IMR-90 (cell line): ENCODE measurements at regions not wholly inside any gene's neighbourhood (a gene's known extent, or its start where the extent isn't known, plus 50 kb on each side); places are given as distances from the start of the nearest gene placed in this dataset.

ENCODE experiments used
- ATAC-seq: fragments of 200-7000 bp; cut with Tn5 transposase; 2 replicates; pipeline ENCODE4 v1.9.1; 2020; ENCODE audit warnings: low read depth, mild to moderate bottlenecking, moderate library complexity
- BruUV-seq: library from RNA; stranded (reverse); fragments of 400-500 nt; replicated peaks from 2 replicates; lab custom pipeline; 2021; lab: Mats Ljungman, UMichigan
- CTCF ChIA-PET: fragments of 300-600 bp; formaldehyde crosslinking; extraction: SDS; loops from one replicate; lab custom pipeline; 2021; ENCODE audit warnings: antibody characterized with exemption; lab: Yijun Ruan, JAX
- POLR2A ChIA-PET: fragments of 300-600 bp; sonication (Branson Sonifier 250); formaldehyde crosslinking; loops from one replicate; lab custom pipeline; 2022; ENCODE audit warnings: antibody characterized with exemption; ENCODE audit not compliant: unreplicated experiment; lab: Charles Lee
- DNase-seq: peaks from one replicate; pipeline ENCODE4 v3.0.0; 2013
- H2AFZ ChIP-seq: replicated peaks from 2 replicates; pipeline ENCODE3; 2013; ENCODE audit warnings: low read length, mild to moderate bottlenecking; ENCODE audit not compliant: poor library complexity
- H2AK5ac ChIP-seq: 2 replicates; pipeline ENCODE4 v1.6.1; 2013; ENCODE audit warnings: low read depth, low read length, inconsistent platforms
- H2AK9ac ChIP-seq: replicated peaks from 2 replicates; pipeline ENCODE3; 2013; ENCODE audit warnings: mild to moderate bottlenecking, low read depth, low read length, moderate library complexity; ENCODE audit not compliant: poor library complexity
- H2BK120ac ChIP-seq: 2 replicates; pipeline ENCODE4 v1.6.1; 2013; ENCODE audit warnings: low read depth, low read length, inconsistent platforms
- H2BK15ac ChIP-seq: 3 replicates; pipeline ENCODE4 v1.6.1; 2013; ENCODE audit warnings: low read depth, low read length, inconsistent platforms
- H2BK20ac ChIP-seq: 2 replicates; pipeline ENCODE4 v1.6.1; 2013; ENCODE audit warnings: low read depth, mild to moderate bottlenecking, inconsistent platforms, low read length, moderate library complexity
- H2BK5ac ChIP-seq: 2 replicates; pipeline ENCODE4 v1.6.1; 2013; ENCODE audit warnings: mild to moderate bottlenecking, low read depth, low read length, inconsistent platforms; ENCODE audit not compliant: poor library complexity, severe bottlenecking
- H3K14ac ChIP-seq: replicated peaks from 2 replicates; pipeline ENCODE4 v1.6.1; 2013; ENCODE audit warnings: low read depth, low read length, inconsistent platforms
- H3K18ac ChIP-seq: 2 replicates; pipeline ENCODE4 v1.6.1; 2013; ENCODE audit warnings: low read depth, low read length, control low read depth
- H3K23ac ChIP-seq: 2 replicates; pipeline ENCODE4 v1.6.1; 2013; ENCODE audit warnings: low read depth, low read length, inconsistent platforms
- H3K27ac ChIP-seq: 2 replicates; pipeline ENCODE4 v1.5.1; 2013; ENCODE audit warnings: mild to moderate bottlenecking, control low read depth, low read length; ENCODE audit not compliant: insufficient read depth
- H3K27me3 ChIP-seq: 2 replicates; pipeline ENCODE4 v1.6.1; 2013; ENCODE audit warnings: low read length; ENCODE audit not compliant: control insufficient read depth, insufficient read depth
- H3K36me3 ChIP-seq: 2 replicates; pipeline ENCODE4 v1.6.1; 2013; ENCODE audit warnings: low read length, mixed read lengths; ENCODE audit not compliant: control insufficient read depth, insufficient read depth
- H3K4ac ChIP-seq: 2 replicates; pipeline ENCODE4 v1.6.1; 2013; ENCODE audit warnings: low read depth, low read length, inconsistent platforms
- H3K4me1 ChIP-seq: 2 replicates; pipeline ENCODE4 v1.6.1; 2013; ENCODE audit warnings: low read length, mixed read lengths; ENCODE audit not compliant: control insufficient read depth, insufficient read depth
- H3K4me2 ChIP-seq: 2 replicates; pipeline ENCODE4 v1.6.1; 2013; ENCODE audit warnings: low read depth, mild to moderate bottlenecking, control low read depth, low read length, moderate library complexity
- H3K4me3 ChIP-seq: 2 replicates; pipeline ENCODE4 v1.5.1; 2013; ENCODE audit warnings: low read depth, mild to moderate bottlenecking, control low read depth, low read length, moderate library complexity; ENCODE audit not compliant: insufficient read depth
- H3K56ac ChIP-seq: 2 replicates; pipeline ENCODE4 v1.6.1; 2013; ENCODE audit warnings: low read length, inconsistent platforms; ENCODE audit not compliant: insufficient read depth; ENCODE audit errors: extremely low read depth
- H3K79me1 ChIP-seq, 2 experiments: 2 replicates each; pipeline ENCODE4 v1.6.1; 2013; ENCODE audit warnings: low read length in 2 of 2, inconsistent platforms in 1 of 2, low read depth in 1 of 2
- H3K9ac ChIP-seq: 2 replicates; pipeline ENCODE4 v1.6.1; 2013; ENCODE audit warnings: low read depth, low read length, control low read depth
- H3K9me1 ChIP-seq: 2 replicates; pipeline ENCODE4 v1.6.1; 2013; ENCODE audit warnings: low read length, inconsistent platforms; ENCODE audit not compliant: insufficient read depth
- H3K9me3 ChIP-seq: 2 replicates; pipeline ENCODE4 v1.6.1; 2013; ENCODE audit warnings: low read length; ENCODE audit not compliant: control insufficient read depth, insufficient read depth
- H4K20me1 ChIP-seq: 2 replicates; pipeline ENCODE4 v1.6.1; 2013; ENCODE audit warnings: low read length, inconsistent platforms; ENCODE audit not compliant: insufficient read depth
- H4K5ac ChIP-seq: 2 replicates; pipeline ENCODE4 v1.6.1; 2013; ENCODE audit warnings: mild to moderate bottlenecking, low read depth, low read length, control low read depth
- H4K8ac ChIP-seq, 2 experiments: 2 replicates each; pipeline ENCODE4 v1.6.1; 2013; ENCODE audit warnings: low read depth in 2 of 2, low read length in 2 of 2, control low read depth in 1 of 2, inconsistent platforms in 1 of 2
- H4K91ac ChIP-seq: 2 replicates; pipeline ENCODE4 v1.6.1; 2013; ENCODE audit warnings: low read depth, low read length, inconsistent platforms; ENCODE audit not compliant: insufficient read depth
- BHLHE40 ChIP-seq: fragments of 150-350 bp; IDR thresholded peaks from 2 replicates; pipeline ENCODE4 v1.6.1; 2016; ENCODE audit warnings: mild to moderate bottlenecking, low read depth, low read length
- CEBPB ChIP-seq: IDR thresholded peaks from 2 replicates; pipeline ENCODE4 v1.6.1; 2012; ENCODE audit warnings: low read depth, low read length, improper control_type of control experiment
- CHD1 ChIP-seq: IDR thresholded peaks from 2 replicates; pipeline ENCODE4 v1.6.1; 2012; ENCODE audit warnings: low read depth, low read length, improper control_type of control experiment
- CTCF ChIP-seq: conservative IDR thresholded peaks from 2 replicates; pipeline ENCODE4 v1.5.1; 2012; ENCODE audit warnings: mild to moderate bottlenecking, low read depth, low read length, improper control_type of control experiment
- ELK1 ChIP-seq: fragments of 150-350 bp; IDR thresholded peaks from 2 replicates; pipeline ENCODE4 v1.6.1; 2016; ENCODE audit warnings: low read depth, mild to moderate bottlenecking, low read length, moderate library complexity, borderline replicate concordance
- FOS ChIP-seq: fragments of 150-350 bp; IDR thresholded peaks from 2 replicates; pipeline ENCODE4 v1.6.1; 2016; ENCODE audit warnings: low read depth, low read length
- MAFK ChIP-seq: IDR thresholded peaks from 2 replicates; pipeline ENCODE4 v1.6.1; 2012; ENCODE audit warnings: low read depth, low read length, improper control_type of control experiment
- MAZ ChIP-seq: IDR thresholded peaks from 2 replicates; pipeline ENCODE4 v1.6.1; 2012; ENCODE audit warnings: low read depth, mild to moderate bottlenecking, low read length, improper control_type of control experiment, moderate library complexity, borderline replicate concordance
- MXI1 ChIP-seq: IDR thresholded peaks from 2 replicates; pipeline ENCODE4 v1.6.1; 2012; ENCODE audit warnings: low read depth, mild to moderate bottlenecking, low read length, moderate library complexity, borderline replicate concordance
- NFE2L2 ChIP-seq: fragments of 150-350 bp; IDR thresholded peaks from 2 replicates; pipeline ENCODE4 v1.6.1; 2016; ENCODE audit warnings: low read depth, mild to moderate bottlenecking, low read length
- POLR2A ChIP-seq: IDR thresholded peaks from 2 replicates; pipeline ENCODE4 v1.6.1; 2012; ENCODE audit warnings: mild to moderate bottlenecking, low read depth, low read length
- RAD21 ChIP-seq: IDR thresholded peaks from 2 replicates; pipeline ENCODE4 v1.6.1; 2012; ENCODE audit warnings: low read length, improper control_type of control experiment
- RCOR1 ChIP-seq: IDR thresholded peaks from 2 replicates; pipeline ENCODE4 v1.6.1; 2012; ENCODE audit warnings: mild to moderate bottlenecking, low read length, improper control_type of control experiment; ENCODE audit not compliant: insufficient replicate concordance
- RFX5 ChIP-seq: IDR thresholded peaks from 2 replicates; pipeline ENCODE4 v1.8.0; 2012; ENCODE audit warnings: low read depth, mild to moderate bottlenecking, low read length, moderate library complexity
- SMC3 ChIP-seq: fragments of 150-350 bp; IDR thresholded peaks from 2 replicates; pipeline ENCODE4 v1.6.1; 2016; ENCODE audit warnings: low read depth, mild to moderate bottlenecking, antibody characterized with exemption, low read length, moderate library complexity
- WGBS, 2 experiments: methylation state at CpG; one replicate each; pipeline versions ENCODE4 v1.1.5 to v1.1.7; 2013; ENCODE audit warnings: missing lambda C conversion rate in 2 of 2; ENCODE audit not compliant: insufficient read length in 1 of 2; ENCODE audit errors: extremely low coverage in 2 of 2; 5-methylcytosine and 5-hydroxymethylcytosine counted together
- dilution Hi-C: fragments of 300-500 bp; cut with HindIII; formaldehyde crosslinking; loops from one replicate; pipeline ENCODE4 v1.14.3; 2018; ENCODE audit warnings: low sequenced_read_pairs; ENCODE audit not compliant: unreplicated experiment
- in situ Hi-C: fragments of 300-500 bp; cut with MboI; formaldehyde crosslinking; loops from 3 replicates; pipeline ENCODE4 v1.14.3; 2019; ENCODE audit warnings: low sequenced_read_pairs, inconsistent platforms, mixed read lengths
- intact Hi-C: fragments of 100-400 bp; cut with micrococcal nuclease; formaldehyde crosslinking; loops from 2 replicates; pipeline ENCODE4 v1.10.0; 2022
- TF ChIP-seq, protein P1 (sequence below): fragments of 150-350 bp; IDR thresholded peaks from 2 replicates; pipeline ENCODE4 v1.6.1; 2017; ENCODE audit warnings: mild to moderate bottlenecking, antibody characterized with exemption, low read length, low read depth

DNA sequence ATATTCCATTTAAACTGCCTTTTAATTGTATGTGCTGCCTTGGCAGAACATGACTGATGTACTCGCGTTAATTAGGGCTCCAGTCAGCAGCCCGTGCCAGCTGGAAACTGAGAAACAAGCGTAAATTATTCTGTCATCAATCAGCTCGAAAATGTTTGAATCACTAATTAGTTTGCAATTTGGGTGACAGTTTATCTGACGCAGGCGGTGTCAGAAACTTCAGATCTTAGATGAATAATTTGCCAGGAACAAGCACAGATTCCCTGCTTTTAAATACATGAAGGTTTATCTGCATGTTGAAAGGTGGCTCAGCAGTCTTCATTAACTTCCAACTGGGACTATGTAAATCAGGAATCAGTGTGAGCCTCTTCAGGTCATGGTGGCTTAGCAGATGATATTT lies 176.0 kb upstream of the TLE4 start:
- Histone ChIP-seq H3K9ac (no peak overlapping the region), H3K4me3 (no peak overlapping the region), H3K9me1 (no peaks in the 10 kb centered on the region), H4K91ac (no peak overlapping the region), H4K8ac (no peak overlapping the region; a peak in 1 of 4 replicates), H2BK5ac (no peak overlapping the region), H3K4me2 (no peak overlapping the region), H4K5ac (no peak overlapping the region), H3K4ac (no peak overlapping the region), H2BK120ac (no peak overlapping the region), H3K36me3 (no peaks in the 10 kb centered on the region), H3K56ac (no peak overlapping the region), H3K23ac (no peak overlapping the region), H3K79me1 (no peaks in the 10 kb centered on the region), H2BK15ac (no peak overlapping the region), H3K18ac (no peak overlapping the region), H3K27me3 (no peaks in the 10 kb centered on the region; the same call in 1 of the 2 replicates), H3K27ac (no peak overlapping the region), H3K4me1 (no peaks in the 10 kb centered on the region), H4K20me1 (no peaks in the 10 kb centered on the region), H2AK9ac (no peak overlapping the region), H3K9me3 (no peaks in the 10 kb centered on the region), H3K14ac (no peak overlapping the region), H2BK20ac (no peak overlapping the region), H2AK5ac (no peak overlapping the region), H2AFZ (no peak overlapping the region)
- dilution Hi-C loops (no loop called here), in situ Hi-C loops (no loop called here), intact Hi-C loops (no loop called here)
- 43% methylated on average over 4 of the region's 7 CpGs; no CpG with 5 or more reads in 1 of the 2 experiments for WGBS, 2 experiments
- ChIA-PET CTCF (no interaction called here), POLR2A (no interaction called here)
- ATAC-seq (no peak), DNase-seq (no peak)
- TF ChIP-seq RFX5 (no peak), RCOR1 (no peak), RAD21 (no peak), NFE2L2 (no peak), MAFK (no peak), MAZ (no peak), ELK1 (no peak), MXI1 (no peak), CHD1 (no peak), BHLHE40 (no peak), SMC3 (no peak), FOS (no peak), CTCF (no peak), CEBPB (no peak), POLR2A (no peak)
- TF ChIP-seq, protein P1, sequence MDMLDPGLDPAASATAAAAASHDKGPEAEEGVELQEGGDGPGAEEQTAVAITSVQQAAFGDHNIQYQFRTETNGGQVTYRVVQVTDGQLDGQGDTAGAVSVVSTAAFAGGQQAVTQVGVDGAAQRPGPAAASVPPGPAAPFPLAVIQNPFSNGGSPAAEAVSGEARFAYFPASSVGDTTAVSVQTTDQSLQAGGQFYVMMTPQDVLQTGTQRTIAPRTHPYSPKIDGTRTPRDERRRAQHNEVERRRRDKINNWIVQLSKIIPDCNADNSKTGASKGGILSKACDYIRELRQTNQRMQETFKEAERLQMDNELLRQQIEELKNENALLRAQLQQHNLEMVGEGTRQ: no peak
- no TSS peak for BruUV-seq
